ENCODE measurements at regions not wholly inside any gene's neighbourhood (a gene's known extent, or its start where the extent isn't known, plus 50 kb on each side); places are given as distances from the start of the nearest gene placed in this dataset.

DNA sequence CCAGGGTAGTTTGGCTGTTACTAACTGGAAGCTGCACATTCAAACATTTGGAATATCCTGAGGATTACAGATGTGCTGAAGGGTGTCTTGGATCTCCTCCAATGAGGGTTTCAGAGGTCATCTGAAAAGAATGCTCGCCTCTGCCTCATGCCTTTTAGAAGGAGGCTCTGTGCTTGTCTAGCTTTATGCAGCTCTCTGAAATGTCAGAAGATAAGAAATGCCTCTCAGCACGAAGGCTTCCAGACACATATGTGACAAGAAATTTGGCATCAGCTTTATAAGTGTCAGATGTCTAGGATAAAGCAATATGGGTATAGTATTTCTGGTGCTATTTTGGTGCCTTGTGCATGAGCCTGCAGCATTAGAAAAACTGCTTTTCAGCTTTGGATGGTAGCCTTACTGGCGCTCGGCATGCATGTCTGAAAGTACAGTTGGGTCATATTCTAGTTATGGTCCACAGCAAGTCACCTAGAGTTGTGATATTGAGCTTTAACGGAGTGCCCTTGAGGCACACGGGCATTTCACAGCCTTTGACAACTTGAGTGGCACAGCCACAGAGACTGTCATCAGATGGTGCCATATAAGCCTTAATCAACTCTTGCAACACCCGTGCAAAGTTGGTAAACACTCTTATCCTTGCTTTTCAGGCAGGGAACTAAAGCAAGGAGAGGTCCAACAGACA is 70.8 kb upstream of the PGRMC2 start:
- Histone ChIP-seq H3K79me2 (ENCODE audit: insufficient read depth, low read depth, low read length) (no peaks in the 10 kb centered on the region), H3K4me2 (ENCODE audit: low read length) (no peak overlapping the region), H3K36me3 (ENCODE audit: insufficient read depth, low read length) (no peaks in the 10 kb centered on the region), H3K4me3 (ENCODE audit: low read depth, low read length, poor library complexity, severe bottlenecking) (no peak overlapping the region), H3K9me3 (ENCODE audit: low read length) (no peaks in the 10 kb centered on the region), H3K9me2 (ENCODE audit: insufficient read depth, low read length) (no peaks in the 10 kb centered on the region), H3K27ac (ENCODE audit: low read depth, low read length, poor library complexity, severe bottlenecking) (no peak overlapping the region), H4K20me1 (ENCODE audit: insufficient read depth, low read length) (no peaks in the 10 kb centered on the region), H2AFZ (ENCODE audit: low read length) (no peak overlapping the region), H3K4me1 (ENCODE audit: insufficient read depth, low read length, poor library complexity, severe bottlenecking) (no peaks in the 10 kb centered on the region)
- DNase-seq (ENCODE audit: low spot score) = no peak
- intact Hi-C loops (cut with micrococcal nuclease; ENCODE audit: unreplicated experiment) = no loop called here
- POLR2A ChIA-PET = interaction anchor here (0.6 kb wide), 1 partner anchor 548 kb away, joined by 3 read pairs; no protein-coding TSS in a partner anchor
- no TSS peak for BruUV-seq (replicated peaks)
- TF ChIP-seq EZH2phosphoT487 (IDR thresholded peaks at IDR 0.05; ENCODE audit: borderline replicate concordance, low read depth, low read length) = no peak
- TF ChIP-seq, protein P1, sequence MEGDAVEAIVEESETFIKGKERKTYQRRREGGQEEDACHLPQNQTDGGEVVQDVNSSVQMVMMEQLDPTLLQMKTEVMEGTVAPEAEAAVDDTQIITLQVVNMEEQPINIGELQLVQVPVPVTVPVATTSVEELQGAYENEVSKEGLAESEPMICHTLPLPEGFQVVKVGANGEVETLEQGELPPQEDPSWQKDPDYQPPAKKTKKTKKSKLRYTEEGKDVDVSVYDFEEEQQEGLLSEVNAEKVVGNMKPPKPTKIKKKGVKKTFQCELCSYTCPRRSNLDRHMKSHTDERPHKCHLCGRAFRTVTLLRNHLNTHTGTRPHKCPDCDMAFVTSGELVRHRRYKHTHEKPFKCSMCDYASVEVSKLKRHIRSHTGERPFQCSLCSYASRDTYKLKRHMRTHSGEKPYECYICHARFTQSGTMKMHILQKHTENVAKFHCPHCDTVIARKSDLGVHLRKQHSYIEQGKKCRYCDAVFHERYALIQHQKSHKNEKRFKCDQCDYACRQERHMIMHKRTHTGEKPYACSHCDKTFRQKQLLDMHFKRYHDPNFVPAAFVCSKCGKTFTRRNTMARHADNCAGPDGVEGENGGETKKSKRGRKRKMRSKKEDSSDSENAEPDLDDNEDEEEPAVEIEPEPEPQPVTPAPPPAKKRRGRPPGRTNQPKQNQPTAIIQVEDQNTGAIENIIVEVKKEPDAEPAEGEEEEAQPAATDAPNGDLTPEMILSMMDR (conservative IDR thresholded peaks at IDR 0.05; ENCODE audit: low read length) = no peak
- CTCF ChIA-PET (ENCODE audit: unreplicated experiment) = no interaction called here

DNA sequence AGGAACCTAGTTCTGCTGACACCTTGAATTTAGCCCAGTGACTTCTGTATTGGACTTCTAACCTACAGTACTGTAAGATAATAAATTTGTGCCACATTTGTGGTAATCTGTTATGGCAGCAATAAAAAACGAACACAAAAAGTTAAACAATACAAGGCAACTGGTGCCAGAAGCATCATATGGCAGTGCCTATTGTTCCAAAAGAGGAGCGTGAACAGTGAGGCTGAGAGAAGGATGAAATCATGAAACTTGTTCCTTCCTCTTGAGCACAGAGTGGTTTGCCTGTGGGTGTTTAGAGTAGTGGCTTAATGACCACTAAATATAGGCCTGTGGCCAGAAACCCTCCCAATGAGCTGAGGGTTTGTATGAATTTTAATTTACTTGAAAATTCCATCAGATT is 69.7 kb upstream of the PGRMC2 start:
- TF ChIP-seq EZH2phosphoT487 (IDR thresholded peaks at IDR 0.05; ENCODE audit: borderline replicate concordance, low read depth, low read length) = no peak
- TF ChIP-seq, protein P1 (conservative IDR thresholded peaks at IDR 0.05; ENCODE audit: low read length) = no peak
- Histone ChIP-seq H4K20me1 (ENCODE audit: insufficient read depth, low read length) (no peaks in the 10 kb centered on the region), H3K79me2 (ENCODE audit: insufficient read depth, low read depth, low read length) (no peaks in the 10 kb centered on the region), H2AFZ (ENCODE audit: low read length) (no peak overlapping the region), H3K4me1 (ENCODE audit: insufficient read depth, low read length, poor library complexity, severe bottlenecking) (no peaks in the 10 kb centered on the region), H3K4me2 (ENCODE audit: low read length) (no peak overlapping the region), H3K27ac (ENCODE audit: low read depth, low read length, poor library complexity, severe bottlenecking) (no peak overlapping the region), H3K36me3 (ENCODE audit: insufficient read depth, low read length) (no peaks in the 10 kb centered on the region), H3K9me3 (ENCODE audit: low read length) (no peaks in the 10 kb centered on the region), H3K4me3 (ENCODE audit: low read depth, low read length, poor library complexity, severe bottlenecking) (no peak overlapping the region), H3K9me2 (ENCODE audit: insufficient read depth, low read length) (no peaks in the 10 kb centered on the region)
- no TSS peak for BruUV-seq (replicated peaks)
- DNase-seq (ENCODE audit: low spot score) = no peak
- intact Hi-C loops (cut with micrococcal nuclease; ENCODE audit: unreplicated experiment) = no loop called here
- ChIA-PET CTCF (ENCODE audit: unreplicated experiment) (no interaction called here), POLR2A (interaction anchor here (0.6 kb wide), 1 partner anchor 951 kb away, joined by 3 read pairs; no protein-coding TSS in a partner anchor)

DNA sequence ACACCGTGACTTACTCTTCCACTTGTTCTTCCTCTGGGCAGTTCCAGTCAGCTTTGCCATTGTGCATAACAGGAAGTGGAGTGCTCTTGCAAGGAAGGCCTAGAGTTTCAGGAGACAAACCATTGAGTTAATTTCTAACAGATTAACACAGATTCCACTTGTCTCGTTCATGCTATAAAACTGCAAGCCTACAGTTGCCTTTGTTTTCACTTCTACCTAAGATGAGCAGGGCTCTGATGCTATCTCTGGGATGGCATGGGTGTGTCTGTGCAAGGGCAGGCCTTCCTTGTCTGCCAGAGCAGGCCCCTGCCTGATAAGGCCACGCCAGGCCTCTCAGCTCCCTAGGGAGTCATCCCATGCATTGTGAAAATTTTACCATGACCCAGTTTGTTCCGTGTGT is 67.7 kb upstream of the PGRMC2 start:
- CTCF ChIA-PET (ENCODE audit: unreplicated experiment) = no interaction called here
- Histone ChIP-seq H3K27ac (ENCODE audit: low read depth, low read length, poor library complexity, severe bottlenecking) (no peak overlapping the region), H2AFZ (ENCODE audit: low read length) (no peak overlapping the region), H3K79me2 (ENCODE audit: insufficient read depth, low read depth, low read length) (no peaks in the 10 kb centered on the region), H3K9me3 (ENCODE audit: low read length) (no peaks in the 10 kb centered on the region), H3K4me3 (ENCODE audit: low read depth, low read length, poor library complexity, severe bottlenecking) (no peak overlapping the region), H3K4me1 (ENCODE audit: insufficient read depth, low read length, poor library complexity, severe bottlenecking) (no peaks in the 10 kb centered on the region), H3K4me2 (ENCODE audit: low read length) (no peak overlapping the region), H3K36me3 (ENCODE audit: insufficient read depth, low read length) (no peaks in the 10 kb centered on the region), H3K9me2 (ENCODE audit: insufficient read depth, low read length) (no peaks in the 10 kb centered on the region), H4K20me1 (ENCODE audit: insufficient read depth, low read length) (no peaks in the 10 kb centered on the region)
- no peak for DNase-seq (ENCODE audit: low spot score)
- BruUV-seq (replicated peaks) = no TSS peak
- POLR2A ChIA-PET = no interaction called here
- intact Hi-C loops (cut with micrococcal nuclease; ENCODE audit: unreplicated experiment) = no loop called here
- TF ChIP-seq, protein P1 (conservative IDR thresholded peaks at IDR 0.05; ENCODE audit: low read length) = no peak
- TF ChIP-seq EZH2phosphoT487 (IDR thresholded peaks at IDR 0.05; ENCODE audit: borderline replicate concordance, low read depth, low read length) = no peak
